ENCODE measurements at regions not wholly inside any gene's neighbourhood (a gene's known extent, or its start where the extent isn't known, plus 50 kb on each side); places are given as distances from the start of the nearest gene placed in this dataset.
A peak's percentile ranks its signal among the peaks of the same experiment; 100 is the strongest.

GRCh38 chr6:140905724-140906123, 1227.0 kb upstream of the GJE1 start:
- no peak for DNase-seq
- ATAC-seq, result no peak
- Mint-ChIP-seq H3K4me1 (no peaks in the 10 kb centered on the region), H3K4me3 (no peak overlapping the region), H3K27me3 (no peaks in the 10 kb centered on the region), H3K36me3 (ENCODE audit: low read depth) (no peaks in the 10 kb centered on the region), H3K27ac (no peak overlapping the region)
- no peaks in the 10 kb centered on the region for H3K9me3 ChIP-seq (ENCODE audit: control insufficient read depth, low read length, poor library complexity, severe bottlenecking)

- ATAC-seq (no peak), DNase-seq (no peak)
- no peak overlapping the region for H3K4me3 Mint-ChIP-seq
- no peaks in the 10 kb centered on the region for H3K4me1 Mint-ChIP-seq
- peaks cover 7% of the 10 kb centered on the region for H3K27me3 Mint-ChIP-seq
- no peak overlapping the region for H3K27ac Mint-ChIP-seq
- no peaks in the 10 kb centered on the region for H3K36me3 Mint-ChIP-seq (ENCODE audit: low read depth)
- H3K9me3 ChIP-seq (ENCODE audit: control insufficient read depth, low read length, poor library complexity, severe bottlenecking), result no peaks in the 10 kb centered on the region
Measured at GRCh38 chr6:140905050-140905449, 1227.7 kb upstream of the GJE1 start.

GRCh38 chr6:140897804-140898573, 1234.7 kb upstream of the GJE1 start:
- ATAC-seq (no peak), DNase-seq (no peak)
- no peaks in the 10 kb centered on the region for H3K9me3 ChIP-seq (ENCODE audit: control insufficient read depth, low read length, poor library complexity, severe bottlenecking)
- H3K4me3 Mint-ChIP-seq, result no peak overlapping the region
- H3K27me3 Mint-ChIP-seq, result peaks cover 7% of the 10 kb centered on the region
- no peak overlapping the region for H3K27ac Mint-ChIP-seq
- H3K36me3 Mint-ChIP-seq (ENCODE audit: low read depth), result no peaks in the 10 kb centered on the region
- no peaks in the 10 kb centered on the region for H3K4me1 Mint-ChIP-seq

- Mint-ChIP-seq H3K4me1 (no peaks in the 10 kb centered on the region), H3K27me3 (peaks cover 7% of the 10 kb centered on the region), H3K27ac (no peak overlapping the region), H3K36me3 (ENCODE audit: low read depth) (no peaks in the 10 kb centered on the region), H3K4me3 (no peak overlapping the region)
- no peaks in the 10 kb centered on the region for H3K9me3 ChIP-seq (ENCODE audit: control insufficient read depth, low read length, poor library complexity, severe bottlenecking)
- DNase-seq (no peak), ATAC-seq (no peak)
Measured at GRCh38 chr6:140897349-140897748, 1235.4 kb upstream of the GJE1 start.

- Mint-ChIP-seq H3K27ac (no peak overlapping the region), H3K4me1 (no peaks in the 10 kb centered on the region), H3K36me3 (ENCODE audit: low read depth) (no peaks in the 10 kb centered on the region), H3K27me3 (peaks cover 7% of the 10 kb centered on the region), H3K4me3 (no peak overlapping the region)
- no peak for DNase-seq
- ATAC-seq, result no peak
- H3K9me3 ChIP-seq (ENCODE audit: control insufficient read depth, low read length, poor library complexity, severe bottlenecking), result no peaks in the 10 kb centered on the region
Measured at GRCh38 chr6:140893432-140893831, 1239.3 kb upstream of the GJE1 start.

- Mint-ChIP-seq H3K4me1 (no peaks in the 10 kb centered on the region), H3K27me3 (no peaks in the 10 kb centered on the region), H3K4me3 (no peak overlapping the region), H3K36me3 (ENCODE audit: low read depth) (no peaks in the 10 kb centered on the region), H3K27ac (no peak overlapping the region)
- ATAC-seq, result no peak
- DNase-seq, result no peak
- H3K9me3 ChIP-seq (ENCODE audit: control insufficient read depth, low read length, poor library complexity, severe bottlenecking), result no peaks in the 10 kb centered on the region
Measured at GRCh38 chr6:140879946-140880345, 1252.8 kb upstream of the GJE1 start.

GRCh38 chr6:140874066-140874465, 1258.7 kb upstream of the GJE1 start:
- Mint-ChIP-seq H3K27me3 (no peaks in the 10 kb centered on the region), H3K4me3 (no peak overlapping the region), H3K27ac (no peak overlapping the region), H3K36me3 (ENCODE audit: low read depth) (no peaks in the 10 kb centered on the region), H3K4me1 (no peaks in the 10 kb centered on the region)
- ATAC-seq (no peak), DNase-seq (no peak)
- H3K9me3 ChIP-seq (ENCODE audit: control insufficient read depth, low read length, poor library complexity, severe bottlenecking), result no peaks in the 10 kb centered on the region

- Mint-ChIP-seq H3K4me3 (no peak overlapping the region), H3K36me3 (ENCODE audit: low read depth) (no peaks in the 10 kb centered on the region), H3K27ac (no peak overlapping the region), H3K27me3 (no peaks in the 10 kb centered on the region), H3K4me1 (no peaks in the 10 kb centered on the region)
- no peaks in the 10 kb centered on the region for H3K9me3 ChIP-seq (ENCODE audit: control insufficient read depth, low read length, poor library complexity, severe bottlenecking)
- DNase-seq (no peak), ATAC-seq (no peak)
Measured at GRCh38 chr6:140872885-140873284, 1259.8 kb upstream of the GJE1 start.

GRCh38 chr6:140871911-140872310, 1260.8 kb upstream of the GJE1 start:
- no peaks in the 10 kb centered on the region for H3K9me3 ChIP-seq (ENCODE audit: control insufficient read depth, low read length, poor library complexity, severe bottlenecking)
- no peaks in the 10 kb centered on the region for H3K4me1 Mint-ChIP-seq
- H3K36me3 Mint-ChIP-seq (ENCODE audit: low read depth), result no peaks in the 10 kb centered on the region

GRCh38 chr6:140867336-140867735, 1265.4 kb upstream of the GJE1 start:
- Mint-ChIP-seq H3K4me1 (no peaks in the 10 kb centered on the region), H3K27me3 (no peaks in the 10 kb centered on the region), H3K36me3 (ENCODE audit: low read depth) (no peaks in the 10 kb centered on the region), H3K4me3 (no peak overlapping the region), H3K27ac (no peak overlapping the region)
- H3K9me3 ChIP-seq (ENCODE audit: control insufficient read depth, low read length, poor library complexity, severe bottlenecking), result no peaks in the 10 kb centered on the region
- no peak for ATAC-seq
- DNase-seq, result no peak

More at GRCh38 chr6:140871911-140872310, 1260.8 kb upstream of the GJE1 start:
- H3K27ac Mint-ChIP-seq, result no peak overlapping the region
- ATAC-seq, result no peak
- H3K27me3 Mint-ChIP-seq, result no peaks in the 10 kb centered on the region
- no peak overlapping the region for H3K4me3 Mint-ChIP-seq
- DNase-seq, result no peak

GRCh38 chr6:140858381-140858971, 1274.2 kb upstream of the GJE1 start:
- H3K9me3 ChIP-seq (ENCODE audit: control insufficient read depth, low read length, poor library complexity, severe bottlenecking), result no peaks in the 10 kb centered on the region
- H3K4me3 Mint-ChIP-seq, result peak overlapping the region; percentile 12
- peaks cover 3% of the 10 kb centered on the region for H3K4me1 Mint-ChIP-seq
- DNase-seq, result no peak
- H3K36me3 Mint-ChIP-seq (ENCODE audit: low read depth), result no peaks in the 10 kb centered on the region
- no peak overlapping the region for H3K27ac Mint-ChIP-seq
- H3K27me3 Mint-ChIP-seq, result peaks cover 6% of the 10 kb centered on the region
- ATAC-seq, result no peak

- ATAC-seq (no peak), DNase-seq (no peak)
- Mint-ChIP-seq H3K36me3 (ENCODE audit: low read depth) (no peaks in the 10 kb centered on the region), H3K27me3 (peaks cover 6% of the 10 kb centered on the region), H3K4me1 (peaks cover 3% of the 10 kb centered on the region), H3K27ac (no peak overlapping the region), H3K4me3 (no peak overlapping the region)
- no peaks in the 10 kb centered on the region for H3K9me3 ChIP-seq (ENCODE audit: control insufficient read depth, low read length, poor library complexity, severe bottlenecking)
Measured at GRCh38 chr6:140857739-140858380, 1274.9 kb upstream of the GJE1 start.

GRCh38 chr6:140855520-140855919, 1277.2 kb upstream of the GJE1 start:
- no peaks in the 10 kb centered on the region for H3K9me3 ChIP-seq (ENCODE audit: control insufficient read depth, low read length, poor library complexity, severe bottlenecking)
- ATAC-seq, result no peak
- Mint-ChIP-seq H3K36me3 (ENCODE audit: low read depth) (no peaks in the 10 kb centered on the region), H3K4me3 (no peak overlapping the region), H3K27ac (no peak overlapping the region), H3K27me3 (peaks cover 6% of the 10 kb centered on the region), H3K4me1 (peaks cover 3% of the 10 kb centered on the region)
- no peak for DNase-seq

Measured in T-helper 17 cell (primary cell).